Epidermal melanocyte (primary cell): ENCODE measurements at regions not wholly inside any gene's neighbourhood (a gene's known extent, or its start where the extent isn't known, plus 50 kb on each side); places are given as distances from the start of the nearest gene placed in this dataset.

Source experiments
- DNase-seq: peaks from one replicate; pipeline ENCODE4 v3.0.0; 2011; ENCODE audit warnings: low spot score; ENCODE audit not compliant: insufficient read length

DNA sequence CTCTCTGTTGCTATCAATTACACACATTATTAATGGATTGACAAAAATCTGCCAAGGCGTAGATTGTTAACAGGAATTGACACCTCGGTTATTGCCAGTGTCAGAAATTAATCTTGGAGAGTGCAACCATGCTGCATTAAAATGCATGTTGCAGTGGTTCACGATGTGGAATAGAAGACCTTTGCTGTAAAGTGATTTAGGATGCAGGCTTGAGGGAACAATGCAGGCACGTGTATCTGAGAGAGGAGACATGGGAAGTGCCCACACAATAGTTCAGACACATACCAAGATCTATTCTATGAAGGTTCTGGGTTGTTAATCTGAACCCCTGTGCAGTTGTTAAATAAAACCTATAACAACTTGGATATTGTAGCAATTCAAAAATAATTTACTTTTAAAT, 1032.8 kb upstream of the CDH8 start:
- DNase-seq: no peak

DNA sequence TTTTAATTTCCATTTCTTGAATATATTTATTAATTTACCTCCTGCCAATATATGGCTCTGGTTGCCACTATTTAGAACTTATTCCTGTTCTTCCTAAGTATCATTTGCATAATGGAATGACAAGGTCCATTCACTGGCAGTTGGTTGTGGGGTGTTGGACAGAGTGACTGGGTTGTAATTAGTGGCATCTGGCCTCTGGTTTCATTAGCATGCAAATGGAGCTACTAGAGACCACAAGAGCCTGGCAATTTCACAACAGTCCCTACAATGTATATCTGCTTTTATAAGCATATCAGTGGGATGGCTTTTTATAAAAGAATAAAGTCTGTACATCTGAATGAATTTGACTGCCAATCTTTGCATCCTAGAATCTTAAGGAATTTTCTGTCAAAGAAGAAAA, 1030.9 kb upstream of the CDH8 start:
- DNase-seq: no peak

DNA sequence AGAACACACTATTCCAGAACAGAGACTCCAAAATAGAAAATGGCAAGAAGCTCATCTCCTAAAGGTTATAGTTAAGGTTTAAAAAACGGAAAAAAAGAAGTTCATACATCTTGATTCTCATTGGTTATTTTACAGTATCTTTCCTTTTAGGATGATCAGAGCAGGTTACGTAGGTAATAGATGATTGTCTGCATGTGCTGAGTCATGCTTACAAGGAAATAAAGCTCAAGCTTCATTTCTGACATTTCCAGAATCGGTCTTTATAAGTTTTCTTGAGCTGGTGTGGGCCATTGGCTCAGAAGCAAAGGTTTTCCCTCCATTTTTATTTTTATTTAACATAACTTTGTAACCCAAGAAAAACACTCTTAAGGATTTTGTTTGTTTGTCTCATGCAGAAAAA, 1030.3 kb upstream of the CDH8 start:
- DNase-seq: no peak

DNA sequence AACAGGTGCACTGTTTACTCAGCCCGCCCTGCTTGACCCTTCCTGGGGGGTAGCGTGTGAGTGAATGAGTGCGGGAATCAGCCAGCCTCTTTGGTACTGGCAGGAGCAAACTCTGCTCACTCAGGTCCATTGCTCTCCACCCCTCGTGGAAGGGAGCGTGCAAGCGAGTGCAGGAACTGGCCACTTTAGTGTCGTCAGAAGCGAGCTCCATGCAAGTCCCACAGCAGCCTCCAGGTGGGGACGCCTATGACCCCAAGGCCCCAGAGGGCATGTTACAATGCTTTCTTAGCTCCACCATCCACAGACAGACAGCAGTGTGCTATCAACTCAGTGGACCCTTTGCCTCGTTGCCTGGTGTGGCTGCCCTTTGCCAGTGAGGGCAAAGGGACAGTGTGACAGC, 1025.1 kb upstream of the CDH8 start:
- DNase-seq: no peak

- no peak for DNase-seq
Observed at GRCh38 chr16:63059676-63060075, 1023.4 kb upstream of the CDH8 start.

GRCh38 chr16:63057341-63057740, 1021.1 kb upstream of the CDH8 start:
- no peak for DNase-seq

GRCh38 chr16:63050391-63050790, 1014.2 kb upstream of the CDH8 start:
- DNase-seq: no peak

DNA sequence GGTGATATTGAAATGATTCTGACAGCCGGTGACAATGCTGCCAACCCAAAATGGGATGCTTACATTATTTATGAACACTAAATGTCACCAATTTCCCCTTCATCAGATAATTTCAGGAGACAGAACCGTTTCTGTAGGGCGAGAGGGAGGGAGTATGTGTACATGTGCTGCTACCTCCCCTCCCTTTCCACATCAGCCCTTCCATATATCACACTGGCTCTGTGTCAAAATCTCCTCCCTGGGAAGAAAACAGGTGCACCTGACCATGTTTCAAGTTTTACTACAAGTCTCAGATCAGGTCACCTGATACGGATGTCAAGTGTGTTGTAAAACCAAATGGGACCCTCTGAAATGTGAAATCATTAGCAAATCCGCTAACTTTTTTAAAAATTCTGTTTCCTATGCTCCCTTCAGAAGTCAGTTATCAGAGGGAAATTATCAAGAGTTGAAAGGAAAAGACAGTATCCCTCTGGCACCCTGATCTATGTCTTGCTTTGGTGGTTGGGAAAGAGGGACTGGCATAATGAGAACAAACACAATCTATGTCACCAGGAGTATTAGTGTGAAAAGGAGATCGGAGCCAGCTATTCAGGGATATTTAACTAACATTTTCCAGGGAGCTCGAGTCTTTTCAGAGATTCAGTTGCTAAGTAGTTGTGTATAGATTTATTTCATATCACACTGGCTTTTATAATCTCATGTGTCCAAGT, 1002.3 kb upstream of the CDH8 start:
- DNase-seq: no peak

DNA sequence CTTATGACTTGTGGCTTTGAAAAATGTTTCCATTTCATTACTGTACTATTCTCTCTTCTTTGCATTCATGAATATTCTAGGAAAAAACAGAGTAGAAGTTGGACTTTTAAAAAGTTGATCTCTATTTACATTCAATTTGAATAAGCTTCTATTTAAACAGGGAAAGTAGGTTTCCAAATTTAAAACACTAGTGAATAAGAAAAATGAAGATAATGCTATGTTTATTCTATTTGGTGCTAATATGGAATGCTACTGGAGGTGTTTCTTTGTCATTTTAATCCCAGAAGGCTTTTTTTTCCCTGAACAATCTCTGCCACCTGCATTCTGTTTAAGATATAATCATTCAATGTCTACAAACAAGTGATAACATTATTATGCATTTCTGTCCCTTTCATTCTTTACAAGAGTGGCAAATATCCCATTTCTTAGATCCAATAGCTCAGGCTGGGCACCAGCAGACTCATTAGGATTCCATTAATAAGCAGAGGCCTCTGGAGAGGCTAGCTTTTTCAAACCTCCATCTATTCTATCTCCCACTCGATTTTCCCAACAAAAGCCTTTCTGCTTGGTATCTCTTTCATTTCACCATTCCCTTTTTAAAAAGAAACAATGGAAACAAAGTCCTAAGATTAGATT, 1001.6 kb upstream of the CDH8 start:
- DNase-seq: no peak

- no peak for DNase-seq
Observed at GRCh38 chr16:63018581-63019223, 982.5 kb upstream of the CDH8 start.

DNA sequence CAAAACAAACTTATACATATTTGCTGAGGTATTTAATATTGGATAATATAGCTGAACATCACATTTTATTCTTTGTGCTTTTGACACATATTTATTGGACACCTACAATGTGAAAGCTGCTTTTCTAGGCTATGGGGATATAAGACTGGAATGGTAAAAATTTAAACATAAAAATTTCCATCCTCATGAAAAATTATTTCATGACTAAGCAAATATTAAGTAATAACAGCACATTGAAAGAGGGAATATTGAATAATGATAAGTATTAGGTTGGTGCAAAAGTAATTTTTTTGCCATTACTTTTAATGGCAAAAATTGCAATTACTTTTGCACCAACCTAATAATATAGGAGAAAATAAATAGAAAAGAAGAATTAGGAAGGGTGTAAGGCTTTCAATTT, 972.5 kb upstream of the CDH8 start:
- DNase-seq: no peak

- no peak for DNase-seq
Observed at GRCh38 chr16:63005356-63005755, 969.1 kb upstream of the CDH8 start.

DNA sequence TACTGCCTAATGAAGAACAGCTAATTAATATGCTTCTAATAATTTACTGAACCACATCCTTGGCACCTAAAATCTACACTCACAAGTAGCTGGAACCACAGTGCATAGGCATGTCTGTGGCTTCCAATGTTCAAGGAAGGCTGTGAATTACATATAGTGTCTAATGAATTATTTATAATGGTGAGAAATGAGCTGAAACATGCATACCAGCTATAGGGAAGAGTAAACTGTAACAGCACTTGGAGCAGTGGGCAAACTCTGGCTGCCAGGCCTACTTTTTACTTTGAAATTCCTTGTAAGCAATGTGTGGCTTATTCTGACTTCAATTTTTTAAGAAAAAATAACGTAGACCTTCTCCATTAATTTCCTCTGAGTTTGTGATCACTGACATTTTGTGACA, 953.2 kb upstream of the CDH8 start:
- DNase-seq: no peak

DNA sequence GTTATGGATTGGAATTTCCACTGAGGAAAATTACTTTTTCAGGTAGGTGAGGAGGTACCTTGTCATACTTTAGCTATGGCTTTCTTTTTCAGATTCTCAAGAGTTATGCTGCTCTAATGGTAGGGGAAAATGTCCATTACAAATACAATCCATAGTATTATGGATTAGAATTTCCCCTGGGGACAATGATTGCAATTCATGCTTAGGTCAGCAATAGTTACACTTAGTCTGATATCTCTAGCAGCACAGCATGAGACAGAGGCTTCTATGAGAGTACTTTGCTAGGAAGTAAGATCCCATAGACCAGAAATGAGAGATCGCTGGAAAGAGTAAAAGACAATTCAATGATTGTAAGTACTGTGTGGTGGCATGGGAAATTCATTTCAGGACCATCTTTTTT, 949.5 kb upstream of the CDH8 start:
- DNase-seq: no peak

DNA sequence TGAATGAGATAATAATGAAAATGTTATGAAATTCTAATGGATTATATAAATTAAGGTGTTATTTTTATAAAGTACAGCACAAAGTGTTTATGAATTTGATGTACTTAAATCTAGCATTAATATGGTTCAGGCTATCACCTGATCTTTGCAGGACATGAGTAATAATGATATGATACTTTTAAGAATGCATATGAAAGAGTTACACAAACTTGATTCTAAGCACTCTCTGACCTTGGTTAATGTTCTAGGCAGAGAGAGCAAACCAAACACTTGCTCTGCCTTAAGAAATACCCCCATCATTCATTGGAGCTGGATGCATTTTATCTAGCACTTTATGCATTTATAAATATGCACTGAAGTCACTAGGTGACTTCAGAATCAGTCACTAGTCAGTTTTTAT, 942.2 kb upstream of the CDH8 start:
- DNase-seq: no peak

- DNase-seq: no peak
Observed at GRCh38 chr16:62977876-62978275, 941.6 kb upstream of the CDH8 start.

- DNase-seq: no peak
Observed at GRCh38 chr16:62974424-62974823, 938.2 kb upstream of the CDH8 start.

GRCh38 chr16:62970851-62971250, 934.6 kb upstream of the CDH8 start:
- no peak for DNase-seq

DNA sequence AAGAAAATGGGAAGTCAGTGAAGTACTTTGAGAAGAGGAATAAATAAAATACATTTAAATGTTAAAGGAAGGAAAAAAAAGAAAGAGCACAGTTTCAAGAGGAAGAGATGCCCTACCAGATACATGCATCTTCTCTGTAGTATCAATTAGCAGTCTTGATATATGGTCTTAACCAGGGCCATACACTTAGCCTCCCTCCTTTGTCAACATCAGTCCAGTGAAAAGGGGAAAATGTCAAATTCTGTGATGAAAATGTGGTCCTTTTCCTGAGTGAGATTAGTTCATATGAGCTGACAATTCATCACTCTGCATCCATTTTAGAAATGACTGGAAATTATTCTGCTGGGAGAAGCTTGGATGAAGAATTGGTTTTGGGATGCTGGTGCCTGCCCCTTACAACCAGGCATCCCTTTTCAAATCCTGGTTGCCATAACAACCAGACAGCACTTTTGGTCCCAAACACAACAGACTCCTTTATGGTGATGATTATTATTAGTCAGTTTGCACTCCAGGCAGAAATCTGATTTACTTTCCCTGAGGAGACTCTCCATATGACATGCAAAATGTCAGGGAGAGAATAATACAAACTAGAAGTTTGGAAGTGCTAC, 933.6 kb upstream of the CDH8 start:
- no peak for DNase-seq

GRCh38 chr16:62967611-62968010, 931.4 kb upstream of the CDH8 start:
- DNase-seq: no peak

- no peak for DNase-seq
Observed at GRCh38 chr16:62967163-62967562, 930.9 kb upstream of the CDH8 start.

DNA sequence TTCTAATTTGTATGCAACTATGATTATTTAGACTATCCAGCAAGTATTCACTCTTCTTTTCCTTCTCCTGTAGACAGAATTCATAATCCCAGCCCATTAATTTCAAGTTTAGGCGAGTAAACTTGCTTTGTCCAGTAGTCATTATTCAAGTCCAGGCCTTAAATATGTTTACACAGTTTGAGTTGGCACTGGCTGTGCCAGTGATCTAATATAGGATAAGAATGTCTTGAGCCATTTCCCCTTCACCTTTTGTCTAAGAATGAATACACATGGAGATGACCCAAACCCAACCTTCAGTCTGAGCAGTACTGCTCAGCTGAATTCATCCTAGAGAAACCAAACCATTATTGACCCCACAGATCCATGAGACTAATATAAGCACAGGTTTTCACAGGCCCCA, 930.4 kb upstream of the CDH8 start:
- no peak for DNase-seq

DNA sequence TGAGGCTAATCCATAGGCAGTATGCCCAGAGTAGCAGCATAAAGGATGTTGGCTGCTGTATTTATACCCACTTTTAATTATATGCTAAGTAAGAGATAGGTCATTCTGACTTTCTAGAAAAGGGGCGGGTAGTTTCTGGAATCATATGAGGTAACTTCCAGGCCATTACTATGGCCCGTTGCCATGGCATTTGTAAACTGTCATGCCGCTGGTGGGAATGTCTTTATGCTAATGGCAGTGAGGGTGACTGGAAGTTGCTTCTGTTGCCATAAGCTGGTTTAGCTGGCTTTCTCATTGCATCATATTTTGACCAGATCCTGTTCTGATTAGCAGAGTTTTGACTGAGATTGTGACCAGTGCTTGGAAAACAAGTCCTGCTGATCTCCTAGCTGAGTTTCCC, 929.6 kb upstream of the CDH8 start:
- DNase-seq: no peak
